Kidney capillary endothelial cell (primary cell): ENCODE measurements at regions not wholly inside any gene's neighbourhood (a gene's known extent, or its start where the extent isn't known, plus 50 kb on each side); places are given as distances from the start of the nearest gene placed in this dataset.

Experiments used
- DNase-seq: peaks from one replicate; pipeline ENCODE4 v3.0.0-alpha.2; 2018; ENCODE audit warnings: low spot score

GRCh38 chr2:7930800-7931635 is 750.8 kb upstream of the ID2 start:
- no peak for DNase-seq

DNA sequence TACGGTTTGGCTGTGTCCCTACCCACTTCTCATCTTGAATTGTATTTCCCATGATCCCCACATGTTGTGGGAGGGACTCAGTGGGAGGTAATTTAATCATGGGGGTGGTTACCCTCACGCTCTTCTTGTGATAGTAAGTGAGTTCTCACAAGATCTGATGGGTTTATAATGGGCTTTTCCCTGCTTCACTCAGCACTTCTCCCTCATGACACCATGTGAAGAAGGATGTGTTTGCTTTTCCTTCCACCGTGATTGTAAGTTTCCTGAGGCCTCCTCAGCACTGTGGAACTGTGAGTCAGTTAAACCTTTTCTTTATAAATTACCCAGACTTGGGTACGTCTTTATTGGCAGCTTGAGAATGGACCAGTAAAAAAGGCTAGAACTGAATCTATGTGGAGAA is 750.0 kb upstream of the ID2 start:
- no peak for DNase-seq

- DNase-seq: no peak
Measured at GRCh38 chr2:7933672-7934071, 748.2 kb upstream of the ID2 start.

GRCh38 chr2:7934476-7934875 is 747.4 kb upstream of the ID2 start:
- DNase-seq: no peak

GRCh38 chr2:7937082-7937481 is 744.8 kb upstream of the ID2 start:
- DNase-seq: no peak

DNA sequence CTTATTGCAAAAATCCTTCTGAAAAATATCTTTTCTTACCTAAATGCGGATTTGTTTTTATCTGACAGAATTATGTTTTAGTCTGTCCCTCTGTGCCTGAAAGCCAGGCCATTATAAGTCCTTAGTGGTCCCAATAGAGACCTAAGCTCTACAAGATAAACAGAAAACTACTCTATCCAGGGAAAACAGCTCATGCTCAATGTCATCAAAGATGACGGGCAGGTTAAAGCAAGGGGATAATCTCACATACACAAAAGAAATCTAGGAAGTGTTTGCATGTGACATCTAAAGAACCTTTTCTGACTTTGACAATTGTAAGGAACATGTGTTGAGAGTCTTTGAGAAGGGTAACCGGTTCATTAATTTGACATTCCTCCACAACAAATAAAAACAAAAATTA is 741.1 kb upstream of the ID2 start:
- DNase-seq: no peak

GRCh38 chr2:7943446-7943845 is 738.4 kb upstream of the ID2 start:
- no peak for DNase-seq

- DNase-seq: no peak
Measured at GRCh38 chr2:7945026-7945425, 736.8 kb upstream of the ID2 start.

GRCh38 chr2:7950035-7950612 is 731.7 kb upstream of the ID2 start:
- no peak for DNase-seq

DNA sequence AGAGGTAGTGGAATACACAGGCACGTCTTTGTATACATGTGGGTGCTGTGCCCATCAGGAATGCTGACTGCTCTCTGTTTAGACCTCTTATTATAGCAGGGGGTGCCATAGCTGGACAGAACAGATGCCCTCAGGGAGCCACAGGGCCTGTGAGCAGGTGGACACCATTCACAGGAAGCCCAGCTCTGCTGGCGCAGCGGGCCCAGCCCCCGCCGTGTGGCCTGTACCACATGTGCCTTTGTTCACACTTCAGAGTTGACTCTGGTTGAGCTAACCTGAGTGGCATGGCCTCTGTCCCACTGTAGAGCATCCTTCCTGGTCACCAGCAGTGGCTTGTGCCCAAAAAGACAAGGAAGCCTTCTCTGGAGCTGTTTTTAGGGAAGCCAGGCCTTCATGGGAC is 730.9 kb upstream of the ID2 start:
- DNase-seq: no peak

DNA sequence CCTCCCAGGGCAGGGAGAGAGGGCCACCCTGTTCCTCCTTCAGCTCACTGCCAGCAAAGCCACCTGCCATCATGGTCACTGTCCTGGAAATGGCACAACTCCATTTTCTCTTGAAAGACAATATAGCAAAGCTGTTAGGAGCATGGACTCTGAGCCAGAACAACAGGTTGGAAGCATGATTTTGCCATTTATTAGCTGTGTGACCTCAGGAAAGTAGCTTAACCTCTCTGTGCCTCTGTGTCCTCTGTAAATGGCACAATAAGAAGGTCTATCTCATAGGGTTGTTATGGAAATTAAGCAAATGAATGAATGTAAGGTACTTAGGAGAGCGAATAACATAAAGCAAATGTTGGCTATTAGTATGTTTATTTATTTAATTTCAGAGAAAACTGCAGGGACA is 730.4 kb upstream of the ID2 start:
- DNase-seq: no peak

- DNase-seq: no peak
Measured at GRCh38 chr2:7952046-7952745, 729.7 kb upstream of the ID2 start.

DNA sequence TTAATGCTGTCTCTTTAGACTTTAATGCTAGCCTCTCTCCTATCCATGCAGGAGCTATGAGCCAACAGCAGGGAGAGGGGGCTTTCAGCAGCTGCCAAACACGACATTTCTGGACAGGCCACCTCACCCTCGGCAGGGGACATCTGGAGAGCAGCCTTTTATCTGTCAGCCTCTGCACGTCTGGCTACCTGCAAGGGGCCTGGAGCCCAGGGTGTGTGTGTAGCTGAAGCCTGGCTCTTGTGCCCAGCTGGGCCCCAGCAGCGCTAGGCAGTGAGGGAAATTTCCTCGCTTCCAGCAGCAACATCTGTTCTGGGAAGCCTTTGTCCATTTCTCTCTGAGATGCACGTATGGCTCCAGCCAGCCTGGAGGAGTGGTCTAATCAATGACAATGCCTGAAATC is 728.7 kb upstream of the ID2 start:
- no peak for DNase-seq

DNA sequence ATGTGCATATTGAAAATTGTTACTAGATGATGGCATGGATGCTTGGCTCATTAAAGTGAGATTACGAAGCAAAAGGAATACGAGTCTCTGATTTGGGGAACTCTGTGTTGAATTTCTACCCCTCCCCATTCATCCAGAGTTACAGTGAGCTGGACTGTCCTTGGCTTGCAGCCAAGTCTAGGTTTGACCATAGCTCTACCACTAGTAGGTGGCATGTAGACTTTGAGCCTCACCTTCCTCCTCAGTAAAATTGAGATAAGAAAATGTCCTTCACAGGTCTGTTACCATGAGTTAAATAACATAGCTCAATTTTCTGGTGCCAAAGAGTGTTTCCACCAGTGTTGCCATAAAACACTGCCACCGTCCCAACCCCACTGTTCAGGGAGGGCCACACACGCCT is 727.6 kb upstream of the ID2 start:
- DNase-seq: no peak

DNA sequence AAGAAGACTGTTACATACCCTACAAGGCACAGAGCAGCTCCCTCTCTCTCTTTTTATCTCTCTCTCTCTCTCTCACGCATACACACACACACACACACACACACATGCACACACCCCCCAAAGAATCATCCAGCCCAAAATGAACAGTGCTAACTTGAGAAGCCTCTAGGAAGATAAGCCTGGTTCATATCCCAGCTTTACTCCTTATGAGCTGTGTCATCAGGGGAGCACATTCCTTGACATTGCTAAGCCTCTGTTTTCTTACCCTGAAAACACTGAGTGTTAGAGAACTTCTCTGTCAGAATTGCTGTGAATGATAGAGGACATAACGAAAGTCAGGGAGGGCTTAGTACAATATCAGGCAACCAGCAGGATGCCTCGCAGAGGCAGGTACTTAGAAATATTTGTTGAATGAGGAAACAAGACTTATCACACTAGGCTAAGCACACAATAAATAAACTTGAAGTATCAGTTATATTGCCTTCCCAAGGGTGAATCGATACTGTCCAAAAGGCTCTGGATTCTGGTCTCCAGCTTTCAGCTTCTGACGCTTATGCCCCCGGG is 725.6 kb upstream of the ID2 start:
- no peak for DNase-seq

- no peak for DNase-seq
Measured at GRCh38 chr2:7961550-7961949, 720.3 kb upstream of the ID2 start.

DNA sequence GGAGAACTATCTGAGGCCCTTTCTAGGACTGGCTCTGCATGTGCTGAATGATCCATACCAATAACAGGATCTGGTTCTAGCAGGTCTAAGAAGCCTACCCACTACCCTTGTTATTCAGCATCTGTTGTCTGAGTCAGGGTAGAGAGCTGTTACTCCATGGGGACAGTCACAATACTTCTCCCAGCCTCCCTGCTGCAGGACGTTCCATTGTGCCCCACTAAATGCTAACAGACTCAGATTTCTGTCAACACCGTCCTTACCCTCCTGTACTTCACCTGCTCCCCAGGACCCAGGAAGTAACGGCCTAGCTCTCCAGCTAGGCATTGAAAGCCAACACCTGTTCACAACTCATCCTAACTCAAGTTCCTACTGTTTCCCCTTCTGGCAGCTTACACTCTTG is 719.7 kb upstream of the ID2 start:
- DNase-seq: no peak

DNA sequence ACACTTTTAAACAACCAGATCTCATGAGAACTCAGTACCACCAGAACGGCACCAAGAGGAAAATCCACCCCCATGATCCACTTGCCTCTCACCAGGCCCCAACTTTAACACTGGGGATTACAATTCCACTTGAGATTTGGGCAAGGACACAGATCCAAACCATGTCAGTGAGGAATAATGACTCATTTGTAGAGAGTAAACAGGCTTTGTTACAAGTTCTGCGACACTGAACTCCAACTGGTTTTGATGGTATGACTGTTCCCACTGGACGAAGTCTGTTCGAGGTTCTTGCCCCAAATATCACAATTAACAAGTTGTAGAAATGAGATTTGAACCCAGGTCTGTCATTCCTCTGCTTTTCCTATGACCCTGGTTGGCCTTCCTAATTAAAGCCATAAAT is 718.1 kb upstream of the ID2 start:
- no peak for DNase-seq

DNA sequence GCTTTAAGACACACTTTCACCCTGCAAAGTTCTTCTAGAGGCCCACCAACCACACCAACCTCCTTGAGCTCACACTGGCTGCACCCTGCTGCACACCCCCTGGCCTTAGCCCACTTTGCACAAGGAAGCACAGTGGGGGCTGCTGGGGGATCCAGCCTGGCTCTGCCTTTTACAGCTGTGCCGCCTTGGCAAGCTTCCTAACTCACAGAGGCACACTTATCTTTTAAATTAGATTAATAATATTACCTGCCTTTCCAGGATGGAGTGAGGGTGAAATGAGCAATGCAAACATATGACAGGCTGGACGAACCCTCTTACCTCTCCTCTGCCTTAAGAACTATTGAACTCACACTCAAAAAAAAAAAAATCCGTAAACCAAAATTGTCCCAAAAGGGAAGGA is 715.8 kb upstream of the ID2 start:
- no peak for DNase-seq

DNA sequence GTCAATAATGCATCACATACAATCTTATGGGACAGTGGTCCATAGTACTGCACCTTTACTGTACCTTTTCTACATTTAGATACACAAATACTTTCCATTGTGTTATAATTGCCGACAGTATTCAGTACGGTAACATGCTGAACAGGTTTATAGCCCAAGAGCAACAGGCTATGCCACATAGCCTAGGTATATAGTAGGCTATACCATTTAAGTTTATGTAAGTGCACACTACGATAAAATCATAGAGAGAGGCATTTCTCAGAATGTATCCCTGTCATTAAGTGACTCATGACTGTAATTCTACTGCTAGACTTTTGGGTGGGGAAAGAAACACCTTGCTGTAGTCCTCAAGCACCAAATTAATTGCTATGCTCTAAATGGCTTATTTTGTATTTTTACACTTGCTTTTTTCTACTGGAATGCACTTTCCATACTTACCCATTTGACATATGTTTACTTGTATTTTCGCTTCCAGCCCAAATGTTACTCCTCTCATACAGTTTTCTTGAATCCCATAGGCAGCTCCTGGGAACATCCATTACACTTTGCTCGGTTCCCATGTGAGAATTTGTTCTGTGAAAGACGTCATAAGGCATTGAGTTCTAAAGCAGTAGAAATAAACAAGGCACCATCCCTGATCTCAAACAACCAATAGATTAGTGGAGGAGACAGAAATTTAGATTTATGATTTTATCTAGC is 714.0 kb upstream of the ID2 start:
- no peak for DNase-seq

DNA sequence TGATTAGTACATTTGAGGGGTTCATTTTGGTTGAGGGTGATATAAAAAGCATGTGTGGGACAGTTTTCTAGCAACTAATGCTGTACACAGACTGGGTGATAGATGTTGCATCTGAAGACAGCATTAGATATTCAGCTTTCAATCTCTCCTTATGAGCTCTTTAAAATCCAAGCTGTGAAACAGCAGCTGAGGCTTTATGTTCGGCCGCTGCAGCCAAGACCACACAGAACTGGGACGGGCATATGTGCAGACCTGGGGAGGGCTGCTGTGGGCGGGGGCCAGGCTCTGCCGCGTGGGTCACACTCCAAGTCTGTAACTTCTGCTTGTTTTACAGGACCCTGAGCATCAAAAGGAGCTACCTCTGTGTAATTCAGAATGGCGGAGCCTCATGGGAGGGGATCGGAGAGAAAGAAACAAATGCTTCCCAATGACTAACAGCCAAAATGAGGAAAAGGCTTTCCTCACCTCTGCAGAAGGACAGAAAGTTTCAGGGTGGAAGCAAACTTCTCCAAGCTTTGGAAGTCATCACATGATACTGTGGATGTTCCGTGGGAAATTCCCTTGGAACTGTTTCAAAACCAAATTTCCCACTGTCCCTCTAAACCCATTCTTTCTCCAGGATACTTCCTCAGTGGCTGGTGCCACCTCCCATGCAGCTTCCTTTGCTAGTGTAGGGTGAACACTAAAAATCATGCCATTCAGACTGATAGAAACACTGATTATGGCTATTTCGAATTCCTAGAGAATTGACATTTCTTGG is 711.9 kb upstream of the ID2 start:
- no peak for DNase-seq

GRCh38 chr2:7971248-7971647 is 710.6 kb upstream of the ID2 start:
- DNase-seq: no peak
